Trophoblast cell (in vitro differentiated cells and primary cell): ENCODE measurements at regions not wholly inside any gene's neighbourhood (a gene's known extent, or its start where the extent isn't known, plus 50 kb on each side); places are given as distances from the start of the nearest gene placed in this dataset.

Source experiments
- DNase-seq, 2 donors: peaks; one replicate each; pipeline ENCODE4 v3.0.0-alpha.2; 2016
- H2AFZ ChIP-seq: 2 replicates; pipeline ENCODE4 v1.6.1; 2013; ENCODE audit warnings: low read length, moderate library complexity, mild to moderate bottlenecking; ENCODE audit not compliant: insufficient read depth, poor library complexity
- H2AK5ac ChIP-seq: 2 replicates; pipeline ENCODE4 v1.6.1; 2013; ENCODE audit warnings: mild to moderate bottlenecking, low read length
- H2BK120ac ChIP-seq: 2 replicates; pipeline ENCODE4 v1.6.1; 2013; ENCODE audit warnings: low read length, mild to moderate bottlenecking, moderate library complexity; ENCODE audit not compliant: insufficient read depth, poor library complexity
- H2BK12ac ChIP-seq: 2 replicates; pipeline ENCODE4 v1.6.1; 2013; ENCODE audit warnings: mild to moderate bottlenecking, low read length, moderate library complexity
- H2BK5ac ChIP-seq: 2 replicates; pipeline ENCODE4 v1.6.1; 2013; ENCODE audit warnings: low read length, low read depth, moderate library complexity, mild to moderate bottlenecking; ENCODE audit not compliant: poor library complexity
- H3K14ac ChIP-seq: 2 replicates; pipeline ENCODE4 v1.6.1; 2013; ENCODE audit warnings: mild to moderate bottlenecking, low read length
- H3K18ac ChIP-seq: 2 replicates; pipeline ENCODE4 v1.6.1; 2013; ENCODE audit warnings: mild to moderate bottlenecking, low read length
- H3K23ac ChIP-seq: 2 replicates; pipeline ENCODE4 v1.6.1; 2013; ENCODE audit warnings: low read length
- H3K27ac ChIP-seq: 2 replicates; pipeline ENCODE4 v1.5.1; 2013; ENCODE audit warnings: low read depth, mild to moderate bottlenecking, inconsistent platforms, low read length, moderate library complexity
- H3K27me3 ChIP-seq: 2 replicates; pipeline ENCODE4 v1.6.1; 2013; ENCODE audit warnings: inconsistent platforms, mild to moderate bottlenecking, low read length, moderate library complexity; ENCODE audit not compliant: insufficient read depth
- H3K36me3 ChIP-seq, 2 experiments: 1 replicate in 1 of 2; 2 replicates in 1 of 2; pipeline ENCODE4 v1.6.1; 2013; ENCODE audit warnings: low read length in 2 of 2, mild to moderate bottlenecking in 2 of 2, moderate library complexity in 1 of 2; ENCODE audit not compliant: insufficient read depth in 2 of 2, control insufficient read depth in 1 of 2
- H3K4ac ChIP-seq: 2 replicates; pipeline ENCODE4 v1.6.1; 2013; ENCODE audit warnings: low read depth, mild to moderate bottlenecking, low read length, moderate library complexity
- H3K4me1 ChIP-seq, 2 experiments: 1 replicate in 1 of 2; 2 replicates in 1 of 2; pipeline ENCODE4 v1.6.1; 2013; ENCODE audit warnings: low read length in 2 of 2, mild to moderate bottlenecking in 2 of 2, moderate library complexity in 1 of 2; ENCODE audit not compliant: insufficient read depth in 2 of 2, control insufficient read depth in 1 of 2
- H3K4me2 ChIP-seq: 2 replicates; pipeline ENCODE4 v1.6.1; 2013; ENCODE audit warnings: inconsistent platforms, mild to moderate bottlenecking, low read length, moderate library complexity
- H3K4me3 ChIP-seq: 2 replicates; pipeline ENCODE4 v1.5.1; 2013; ENCODE audit warnings: mild to moderate bottlenecking, low read depth, low read length, inconsistent platforms
- H3K79me1 ChIP-seq: one replicate; pipeline ENCODE4 v1.6.1; 2013; ENCODE audit warnings: low read length
- H3K79me2 ChIP-seq: 2 replicates; pipeline ENCODE4 v1.6.1; 2013; ENCODE audit warnings: low read length, mild to moderate bottlenecking; ENCODE audit not compliant: control insufficient read depth, insufficient read depth, poor library complexity
- H3K9ac ChIP-seq: 2 replicates; pipeline ENCODE4 v1.6.1; 2013; ENCODE audit warnings: mild to moderate bottlenecking, low read length
- H3K9me3 ChIP-seq: 2 replicates; pipeline ENCODE4 v1.6.1; 2013; ENCODE audit warnings: low read depth, mild to moderate bottlenecking, control low read depth, inconsistent platforms, low read length; ENCODE audit not compliant: insufficient read depth
- H4K12ac ChIP-seq: 2 replicates; pipeline ENCODE4 v1.6.1; 2013; ENCODE audit warnings: low read depth, mild to moderate bottlenecking, low read length, moderate library complexity
- H4K8ac ChIP-seq: 2 replicates; pipeline ENCODE4 v1.6.1; 2013; ENCODE audit warnings: low read depth, mild to moderate bottlenecking, low read length, moderate library complexity
- H4K91ac ChIP-seq: one replicate; pipeline ENCODE4 v1.6.1; 2013; ENCODE audit warnings: low read depth, mild to moderate bottlenecking, low read length, moderate library complexity
- WGBS: extraction: QIAGEN DNeasy Blood & Tissue Kit; methylation state at CpG from one replicate; pipeline ENCODE4 v1.1.7; 2013; ENCODE audit warnings: missing lambda C conversion rate; ENCODE audit not compliant: insufficient read length, insufficient coverage; ENCODE audit errors: extremely low coverage; 5-methylcytosine and 5-hydroxymethylcytosine counted together

DNA sequence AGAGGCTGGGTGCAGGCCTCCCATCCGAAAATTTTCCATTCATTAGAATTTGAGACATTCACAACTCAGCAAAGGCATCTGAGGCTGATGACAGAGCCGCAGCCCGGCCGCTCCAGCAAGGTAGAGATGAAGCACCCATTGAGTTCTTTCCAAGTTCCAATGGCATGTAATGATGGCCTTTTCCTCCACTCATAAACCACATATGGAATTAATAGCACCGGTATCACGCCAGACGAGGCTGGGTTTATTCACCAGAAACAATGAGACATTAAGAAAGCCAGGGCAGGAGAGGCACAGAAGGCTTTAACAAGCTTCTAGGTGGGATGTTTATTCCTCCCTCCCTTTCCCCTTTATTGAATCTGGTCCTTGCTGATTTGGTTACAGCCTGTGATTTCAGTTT, 534.4 kb downstream of the MN1 start:
- WGBS: no CpG with 5 or more reads among the region's 7 CpGs
- Histone ChIP-seq H3K4ac (no peak overlapping the region), H3K27ac (no peak overlapping the region), H2BK12ac (no peak overlapping the region), H3K27me3 (no peaks in the 10 kb centered on the region), H3K14ac (no peak overlapping the region), H3K4me1 (peaks cover 5 to 8% of the 10 kb centered on the region in 2 experiments), H2BK5ac (no peak overlapping the region), H3K4me3 (no peak overlapping the region), H3K79me2 (peaks cover 3% of the 10 kb centered on the region), H2AFZ (no peak overlapping the region), H2BK120ac (no peak overlapping the region), H2AK5ac (no peak overlapping the region), H3K79me1 (peaks cover 4% of the 10 kb centered on the region), H3K36me3 (no peaks in the 10 kb centered on the region), H3K23ac (no peak overlapping the region), H3K18ac (no peak overlapping the region), H3K9ac (no peak overlapping the region), H4K8ac (no peak overlapping the region), H4K91ac (no peak overlapping the region), H3K9me3 (no peaks in the 10 kb centered on the region), H4K12ac (no peak overlapping the region), H3K4me2 (no peak overlapping the region)
- no peak for DNase-seq

DNA sequence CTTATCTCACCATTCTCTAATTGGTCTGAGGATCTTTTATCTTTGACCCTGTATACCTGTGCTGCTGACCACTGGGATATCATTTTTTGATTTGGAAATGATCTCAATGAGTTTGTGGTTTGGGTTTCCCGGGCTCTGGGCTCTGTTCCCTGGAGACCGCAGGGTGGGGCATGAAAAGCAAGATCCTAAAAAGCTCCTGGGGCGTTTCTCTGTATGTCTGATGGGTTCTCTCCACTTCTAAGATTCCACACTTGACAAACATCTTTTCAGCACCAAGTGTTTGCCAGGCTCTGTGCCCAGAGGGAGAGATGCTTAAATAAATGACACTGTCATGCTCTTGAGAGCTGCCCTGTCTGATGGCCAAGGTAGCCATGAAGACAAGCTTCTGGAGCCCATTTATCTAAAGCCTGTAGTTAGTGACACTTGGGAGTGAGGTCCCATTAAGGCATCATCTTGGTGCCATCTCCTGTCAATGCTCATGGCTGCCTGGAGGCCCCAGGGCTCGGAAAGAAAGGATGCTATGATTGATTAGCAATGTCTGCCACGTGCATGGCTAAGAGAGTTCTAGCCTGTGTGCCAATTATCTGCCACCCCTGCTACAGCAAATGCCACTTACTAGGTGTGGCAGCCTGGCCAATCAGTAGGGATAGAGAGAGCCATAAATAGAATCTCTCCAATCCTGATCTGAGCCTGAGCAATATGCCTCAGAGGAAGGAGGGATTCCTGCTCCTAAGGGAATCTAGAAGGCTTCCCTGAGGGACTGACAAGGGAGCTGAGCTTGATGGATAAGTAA, 531.6 kb downstream of the MN1 start:
- no CpG with 5 or more reads among the region's 5 CpGs for WGBS

DNA sequence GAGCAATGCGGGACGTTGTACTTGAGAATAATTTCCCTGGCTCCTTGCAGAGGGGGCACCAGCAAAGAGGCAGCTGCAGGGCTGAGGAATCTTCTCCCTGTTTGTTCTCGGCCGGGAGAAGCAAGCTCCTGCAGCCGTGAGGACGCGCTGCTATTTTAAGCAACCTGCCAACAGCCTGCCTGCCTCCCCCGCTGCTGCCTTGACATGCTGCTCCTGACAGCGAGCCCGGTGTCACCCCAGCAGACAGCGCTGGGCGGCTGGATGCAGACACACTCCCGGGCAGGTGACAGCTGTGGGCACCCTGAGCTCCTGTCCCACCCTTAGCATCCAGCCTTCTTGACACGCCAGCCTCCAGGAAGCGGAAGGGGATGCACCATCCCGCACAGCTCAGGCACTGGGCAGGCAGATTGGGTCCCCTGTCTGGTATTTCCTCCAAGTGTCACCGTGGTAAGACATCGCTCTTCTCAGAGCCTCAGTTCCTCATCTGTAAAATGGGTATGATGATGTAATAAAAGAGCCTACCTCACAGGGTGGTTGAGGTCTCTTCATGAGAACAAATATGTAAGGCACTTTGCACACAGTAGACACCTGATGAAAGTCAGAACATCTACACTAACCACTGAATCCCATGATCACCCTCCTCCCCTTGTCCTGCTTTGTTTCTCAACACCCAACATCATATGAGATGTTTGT, 530.6 kb downstream of the MN1 start:
- H3K9ac ChIP-seq: no peak overlapping the region
- no peak overlapping the region for H3K4me3 ChIP-seq
- WGBS: no CpG with 5 or more reads among the region's 18 CpGs
- H3K9me3 ChIP-seq: no peaks in the 10 kb centered on the region
- no peak overlapping the region for H3K4me2 ChIP-seq
- H3K14ac ChIP-seq: no peak overlapping the region
- H3K79me2 ChIP-seq: no peaks in the 10 kb centered on the region
- no peak overlapping the region for H2BK5ac ChIP-seq
- H4K8ac ChIP-seq: no peak overlapping the region
- H2BK12ac ChIP-seq: no peak overlapping the region
- H3K36me3 ChIP-seq: no peaks in the 10 kb centered on the region
- H4K12ac ChIP-seq: no peak overlapping the region
- no peak overlapping the region for H3K4ac ChIP-seq
- H4K91ac ChIP-seq: no peak overlapping the region
- no peak overlapping the region for H3K23ac ChIP-seq
- no peak overlapping the region for H3K18ac ChIP-seq
- no peak for DNase-seq
- no peak overlapping the region for H3K27ac ChIP-seq
- H2AFZ ChIP-seq: no peak overlapping the region
- no peak overlapping the region for H2AK5ac ChIP-seq
- H2BK120ac ChIP-seq: no peak overlapping the region
- H3K79me1 ChIP-seq: no peaks in the 10 kb centered on the region
- no peaks in the 10 kb centered on the region for H3K4me1 ChIP-seq
- no peaks in the 10 kb centered on the region for H3K27me3 ChIP-seq

More for the DNA sequence above, 531.6 kb downstream of the MN1 start:
- Histone ChIP-seq H3K4me3 (no peak overlapping the region), H3K9ac (no peak overlapping the region), H3K14ac (no peak overlapping the region), H3K9me3 (no peaks in the 10 kb centered on the region), H2BK120ac (no peak overlapping the region), H2AFZ (no peak overlapping the region), H3K23ac (no peak overlapping the region), H3K4ac (no peak overlapping the region), H3K18ac (no peak overlapping the region), H2BK5ac (no peak overlapping the region), H3K79me2 (no peaks in the 10 kb centered on the region), H3K27me3 (no peaks in the 10 kb centered on the region), H4K91ac (no peak overlapping the region), H2BK12ac (no peak overlapping the region), H3K36me3 (no peaks in the 10 kb centered on the region), H3K79me1 (no peaks in the 10 kb centered on the region), H4K8ac (no peak overlapping the region), H4K12ac (no peak overlapping the region), H3K4me2 (no peak overlapping the region), H3K4me1 (no peaks in the 10 kb centered on the region), H3K27ac (no peak overlapping the region), H2AK5ac (no peak overlapping the region)
- no peak for DNase-seq

DNA sequence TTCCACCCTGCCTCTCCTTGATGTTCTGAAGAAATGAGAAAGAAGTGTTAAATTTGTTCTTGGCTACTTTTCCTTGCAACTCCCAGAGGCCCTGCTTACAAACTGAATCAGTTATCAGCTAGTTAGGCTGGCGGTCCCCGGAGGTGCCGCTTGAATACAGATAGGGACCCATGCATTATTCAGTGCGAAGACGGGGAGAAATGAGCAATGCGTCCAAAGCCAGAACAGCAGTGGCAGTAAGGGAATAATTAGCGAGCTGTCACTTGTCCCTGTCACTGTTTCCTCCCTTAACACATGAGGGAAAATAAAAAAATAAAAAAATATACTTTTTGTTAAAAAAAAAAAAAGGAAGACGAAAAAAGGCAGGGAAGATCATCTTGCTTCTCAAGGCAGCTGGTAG, 528.1 kb downstream of the MN1 start:
- Histone ChIP-seq H3K14ac (no peak overlapping the region), H3K4me1 (no peaks in the 10 kb centered on the region), H3K79me2 (no peaks in the 10 kb centered on the region), H3K9me3 (peaks cover 2% of the 10 kb centered on the region), H4K12ac (no peak overlapping the region), H2AK5ac (no peak overlapping the region), H3K79me1 (no peaks in the 10 kb centered on the region), H2BK5ac (no peak overlapping the region), H3K4ac (no peak overlapping the region), H3K36me3 (no peaks in the 10 kb centered on the region), H3K27me3 (no peaks in the 10 kb centered on the region), H3K27ac (no peak overlapping the region), H4K8ac (no peak overlapping the region), H3K23ac (no peak overlapping the region), H4K91ac (no peak overlapping the region), H2AFZ (no peak overlapping the region), H2BK12ac (no peak overlapping the region), H2BK120ac (no peak overlapping the region), H3K9ac (no peak overlapping the region), H3K4me2 (no peak overlapping the region), H3K4me3 (no peak overlapping the region), H3K18ac (no peak overlapping the region)
- WGBS: no CpG with 5 or more reads among the region's 8 CpGs
- DNase-seq: no peak
